ENCODE measurements at regions not wholly inside any gene's neighbourhood (a gene's known extent, or its start where the extent isn't known, plus 50 kb on each side); places are given as distances from the start of the nearest gene placed in this dataset.

DNA sequence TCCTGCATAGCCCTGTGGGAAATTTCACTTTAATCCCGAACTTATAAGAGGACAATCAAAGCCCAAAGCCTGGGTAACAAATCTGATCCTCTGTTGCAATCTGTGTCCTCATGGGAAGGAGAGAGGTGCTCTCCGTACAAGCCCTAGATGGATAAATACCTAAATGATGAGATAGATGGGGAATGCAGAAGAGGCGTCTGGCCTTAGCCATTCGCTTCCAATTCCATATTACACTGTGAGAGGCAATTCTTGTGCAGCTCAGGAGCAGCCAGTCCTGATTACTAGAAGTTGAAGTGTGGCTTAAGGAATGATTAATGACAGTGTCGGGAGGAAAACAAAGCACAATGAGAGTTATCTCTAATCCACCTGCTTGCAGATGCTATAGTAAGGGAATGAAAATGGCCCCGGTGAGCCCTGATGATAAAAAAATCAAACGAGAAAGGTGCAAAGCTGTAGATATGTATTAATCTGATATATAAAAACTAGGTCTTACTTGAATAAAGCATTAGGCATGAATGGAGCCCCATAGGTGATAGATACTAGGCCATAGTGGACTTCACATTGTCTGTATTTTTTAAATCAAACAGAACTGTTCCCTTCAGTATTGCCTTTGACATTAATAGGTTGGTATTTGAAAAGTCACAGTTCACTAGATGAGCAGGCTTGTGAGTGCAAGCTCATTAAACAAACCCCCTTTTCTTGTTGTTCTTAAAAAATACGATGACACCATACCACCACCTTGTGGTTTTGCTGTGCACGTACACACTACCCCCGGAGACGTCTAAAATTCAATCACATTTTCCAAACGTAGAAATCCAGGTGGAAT is 54.2 kb upstream of the TMCO5A start:
- DNase-seq, result no peak

DNA sequence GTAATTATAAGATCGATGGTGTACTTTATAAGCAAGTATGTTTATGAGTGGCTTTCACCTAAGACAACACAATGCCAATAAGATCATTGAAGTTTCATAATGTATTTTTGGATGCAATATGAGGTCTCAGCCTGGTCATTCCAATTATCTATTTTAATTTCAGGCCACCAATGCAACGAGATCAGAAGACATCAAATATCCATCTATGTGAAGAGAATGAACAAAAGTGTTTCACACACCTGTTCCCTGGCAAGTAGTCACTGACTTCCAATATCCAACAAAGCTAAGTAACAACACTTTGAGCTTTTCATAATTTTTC is 53.6 kb upstream of the TMCO5A start:
- DNase-seq, result no peak

DNA sequence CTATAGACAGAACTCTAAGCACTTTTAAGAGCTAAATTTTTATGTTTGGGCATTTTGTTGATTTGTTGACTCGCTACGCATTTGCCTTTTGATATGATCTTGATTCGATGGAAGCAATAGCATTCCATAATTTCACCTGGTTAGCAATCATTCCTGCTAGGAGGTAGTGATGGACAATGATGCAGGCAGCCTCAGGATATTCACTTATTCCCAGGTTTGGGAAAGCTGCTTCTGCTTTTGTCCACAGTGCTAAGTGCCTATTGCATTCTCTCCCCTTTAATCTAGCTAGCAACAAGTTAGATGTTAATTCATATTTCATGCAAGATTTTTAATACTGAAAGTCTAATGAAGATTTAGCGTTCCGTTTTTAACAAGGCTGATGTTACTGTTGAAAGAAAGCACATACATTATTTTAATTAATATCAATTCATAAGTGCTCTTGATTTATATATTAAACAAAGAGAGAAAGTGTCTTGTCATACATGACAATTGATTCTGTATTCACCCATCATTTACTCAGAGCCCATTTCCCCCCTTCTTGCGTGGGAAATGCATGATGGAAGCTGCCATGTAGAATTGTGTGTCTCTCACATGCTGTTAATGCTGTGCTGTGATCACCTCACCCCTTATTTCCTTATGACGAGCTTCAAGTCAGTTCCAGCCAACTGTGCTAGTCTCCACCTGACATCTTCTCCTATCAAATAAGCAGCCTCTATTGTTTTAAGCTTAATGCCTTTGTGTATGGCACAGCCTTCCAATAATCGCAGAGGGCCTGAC is 53.0 kb upstream of the TMCO5A start:
- no peak for DNase-seq

DNA sequence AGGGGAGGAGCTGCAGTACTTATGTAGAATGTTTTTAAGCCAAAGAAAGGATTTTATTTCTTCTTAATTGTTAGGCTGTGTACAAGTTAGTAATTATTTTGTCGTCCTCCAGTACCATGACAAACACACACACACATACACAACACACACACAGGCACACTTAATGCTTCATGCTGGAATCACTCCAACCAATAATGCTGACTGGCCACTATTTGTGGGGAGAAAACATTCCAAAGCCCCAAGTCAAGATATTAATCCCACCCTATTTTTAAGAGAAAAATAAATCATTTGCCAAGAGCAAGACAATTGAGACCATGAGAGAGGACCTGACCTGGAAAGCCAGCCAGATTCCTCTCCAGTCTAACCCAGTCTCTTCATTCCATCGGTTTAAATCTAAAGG is 51.8 kb upstream of the TMCO5A start:
- DNase-seq, result no peak

Data from right hindlimb (tissue), 1 donor.